ENCODE measurements at regions not wholly inside any gene's neighbourhood (a gene's known extent, or its start where the extent isn't known, plus 50 kb on each side); places are given as distances from the start of the nearest gene placed in this dataset.

DNA sequence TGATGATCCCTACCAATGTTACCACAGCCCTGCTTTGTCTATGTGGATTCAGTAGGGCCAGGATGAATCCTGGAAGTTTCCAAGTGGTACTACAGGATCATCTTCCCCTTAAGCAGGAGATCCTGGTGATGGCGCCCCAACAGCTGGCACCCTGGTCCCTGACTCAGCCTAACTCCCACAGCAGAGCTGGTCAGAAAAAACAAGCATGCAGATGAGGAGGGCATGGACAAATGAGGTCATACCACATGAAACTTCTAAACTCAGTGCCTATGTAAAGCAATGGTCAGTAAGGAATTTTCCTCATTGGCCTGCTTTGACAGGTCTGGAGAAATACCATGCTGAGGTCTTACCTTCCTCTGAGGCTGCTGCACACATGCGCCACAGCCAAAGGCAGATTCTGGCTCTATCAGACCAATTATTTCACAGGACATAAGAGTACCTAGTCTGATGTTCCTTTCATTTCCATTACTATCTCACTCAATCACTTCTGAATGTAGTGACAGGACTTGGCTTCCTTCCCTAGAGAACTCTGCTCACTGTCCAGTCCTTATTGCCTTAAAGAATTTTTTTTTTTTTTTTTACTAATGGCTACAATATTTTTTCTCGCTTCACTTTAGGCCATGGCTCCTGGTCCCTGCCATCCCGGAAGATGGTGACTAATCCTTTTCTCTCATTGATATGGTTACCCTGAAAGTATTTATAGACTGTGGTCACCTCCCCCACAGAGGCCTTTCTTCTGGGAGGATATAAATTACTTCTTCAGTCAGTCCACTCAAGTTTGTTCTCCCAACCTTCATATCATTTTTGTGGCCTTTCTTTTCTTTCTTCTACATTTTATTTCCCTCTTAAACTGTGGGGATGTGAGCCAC lies 525.2 kb upstream of the PSMD7 start:
- H4K12ac ChIP-seq (ENCODE audit: low read depth, low read length) = no peak overlapping the region
- no peak overlapping the region for H2BK5ac ChIP-seq (ENCODE audit: low read depth, low read length, poor library complexity)
- no peak for DNase-seq
- no peaks in the 10 kb centered on the region for H3K27me3 ChIP-seq (ENCODE audit: insufficient read depth, low read length)
- H3K14ac ChIP-seq (ENCODE audit: low read length) = no peak overlapping the region
- WGBS (ENCODE audit: extremely low coverage, insufficient coverage, insufficient read length) = no CpG with 5 or more reads among the region's 4 CpGs
- H3K36me3 ChIP-seq (ENCODE audit: control insufficient read depth in 1 of 2, insufficient read depth in 2 of 2, low read length in 2 of 2) = no peaks in the 10 kb centered on the region
- no peak overlapping the region for H3K4ac ChIP-seq (ENCODE audit: low read depth, low read length)
- no peak overlapping the region for H4K91ac ChIP-seq (ENCODE audit: low read depth, low read length)
- no peak overlapping the region for H2BK12ac ChIP-seq (ENCODE audit: low read length)
- no peak overlapping the region for H2AK5ac ChIP-seq (ENCODE audit: low read length)
- no peak overlapping the region for H3K4me3 ChIP-seq (ENCODE audit: low read depth, low read length)
- H3K79me1 ChIP-seq (ENCODE audit: low read length) = no peaks in the 10 kb centered on the region
- H2AFZ ChIP-seq (ENCODE audit: insufficient read depth, low read length, poor library complexity) = no peak overlapping the region
- H3K79me2 ChIP-seq (ENCODE audit: control insufficient read depth, insufficient read depth, low read length, poor library complexity) = no peaks in the 10 kb centered on the region
- H3K23ac ChIP-seq (ENCODE audit: low read length) = no peak overlapping the region
- H3K4me1 ChIP-seq (ENCODE audit: control insufficient read depth in 1 of 2, insufficient read depth in 2 of 2, low read length in 2 of 2) = no peaks in the 10 kb centered on the region
- H3K9me3 ChIP-seq (ENCODE audit: insufficient read depth, low read depth, low read length) = peaks cover 2% of the 10 kb centered on the region
- H3K18ac ChIP-seq (ENCODE audit: low read length) = no peak overlapping the region
- no peak overlapping the region for H3K4me2 ChIP-seq (ENCODE audit: low read length)
- no peak overlapping the region for H3K27ac ChIP-seq (ENCODE audit: low read depth, low read length)
- no peak overlapping the region for H2BK120ac ChIP-seq (ENCODE audit: insufficient read depth, low read length, poor library complexity)
- H3K9ac ChIP-seq (ENCODE audit: low read length) = no peak overlapping the region
- no peak overlapping the region for H4K8ac ChIP-seq (ENCODE audit: low read depth, low read length)

DNA sequence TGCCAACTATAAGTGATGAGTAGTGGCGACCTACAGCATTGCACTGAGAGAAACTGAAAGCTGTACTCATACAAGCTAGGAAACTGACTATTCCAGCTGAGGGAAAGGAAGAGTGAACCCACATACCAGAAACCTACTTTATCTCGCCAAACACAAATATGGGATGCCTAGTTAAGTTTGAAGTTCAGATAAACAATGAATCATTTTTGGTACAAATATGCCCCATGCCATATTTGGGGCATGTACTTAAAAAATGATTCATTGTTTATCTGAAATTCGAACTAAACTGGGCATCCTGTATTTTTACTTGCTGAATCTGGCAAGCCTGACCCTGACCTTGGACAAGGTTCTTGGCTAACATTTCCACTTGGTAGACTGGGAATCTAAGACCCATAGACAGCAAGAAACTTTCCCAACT lies 527.8 kb upstream of the PSMD7 start:
- Histone ChIP-seq H4K12ac (ENCODE audit: low read depth, low read length) (no peak overlapping the region), H3K14ac (ENCODE audit: low read length) (no peak overlapping the region), H3K79me1 (ENCODE audit: low read length) (no peaks in the 10 kb centered on the region), H2BK5ac (ENCODE audit: low read depth, low read length, poor library complexity) (no peak overlapping the region), H2BK120ac (ENCODE audit: insufficient read depth, low read length, poor library complexity) (no peak overlapping the region), H2AK5ac (ENCODE audit: low read length) (no peak overlapping the region), H3K79me2 (ENCODE audit: control insufficient read depth, insufficient read depth, low read length, poor library complexity) (no peaks in the 10 kb centered on the region), H3K4me1 (ENCODE audit: control insufficient read depth in 1 of 2, insufficient read depth in 2 of 2, low read length in 2 of 2) (no peaks in the 10 kb centered on the region), H3K36me3 (ENCODE audit: control insufficient read depth in 1 of 2, insufficient read depth in 2 of 2, low read length in 2 of 2) (no peaks in the 10 kb centered on the region), H3K9me3 (ENCODE audit: insufficient read depth, low read depth, low read length) (peaks cover 2% of the 10 kb centered on the region), H3K4me2 (ENCODE audit: low read length) (no peak overlapping the region), H3K27me3 (ENCODE audit: insufficient read depth, low read length) (no peaks in the 10 kb centered on the region), H3K18ac (ENCODE audit: low read length) (no peak overlapping the region), H3K23ac (ENCODE audit: low read length) (no peak overlapping the region), H3K27ac (ENCODE audit: low read depth, low read length) (no peak overlapping the region), H3K9ac (ENCODE audit: low read length) (no peak overlapping the region), H3K4me3 (ENCODE audit: low read depth, low read length) (no peak overlapping the region), H4K8ac (ENCODE audit: low read depth, low read length) (no peak overlapping the region), H2BK12ac (ENCODE audit: low read length) (no peak overlapping the region), H2AFZ (ENCODE audit: insufficient read depth, low read length, poor library complexity) (no peak overlapping the region), H3K4ac (ENCODE audit: low read depth, low read length) (no peak overlapping the region), H4K91ac (ENCODE audit: low read depth, low read length) (no peak overlapping the region)
- no peak for DNase-seq
- WGBS (ENCODE audit: extremely low coverage, insufficient coverage, insufficient read length) = no CpG with 5 or more reads among the region's 3 CpGs

DNA sequence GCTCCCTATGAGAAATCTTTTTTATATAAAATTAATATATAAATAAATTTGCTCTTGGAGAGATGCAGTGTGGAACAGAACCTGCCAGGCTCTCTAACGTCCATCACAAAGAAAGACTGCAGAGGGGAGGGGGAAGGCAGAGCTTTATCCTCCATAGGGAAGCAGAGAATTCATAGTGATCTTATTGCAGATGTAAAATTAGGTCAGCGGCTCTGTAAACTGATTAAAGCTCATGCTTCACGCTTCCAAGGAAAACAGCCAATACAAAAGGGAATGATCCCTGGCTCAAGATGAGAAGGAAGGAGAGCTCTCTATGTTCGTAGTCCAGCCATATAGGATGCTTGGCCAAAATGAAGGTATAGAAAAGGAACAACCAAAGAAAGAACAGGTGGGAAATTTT lies 532.3 kb upstream of the PSMD7 start:
- H3K36me3 ChIP-seq (ENCODE audit: control insufficient read depth in 1 of 2, insufficient read depth in 2 of 2, low read length in 2 of 2) = no peaks in the 10 kb centered on the region
- no peak overlapping the region for H2AK5ac ChIP-seq (ENCODE audit: low read length)
- H3K79me2 ChIP-seq (ENCODE audit: control insufficient read depth, insufficient read depth, low read length, poor library complexity) = no peaks in the 10 kb centered on the region
- WGBS (ENCODE audit: extremely low coverage, insufficient coverage, insufficient read length) = no CpG with 5 or more reads among the region's 4 CpGs
- no peak overlapping the region for H3K18ac ChIP-seq (ENCODE audit: low read length)
- no peak overlapping the region for H3K14ac ChIP-seq (ENCODE audit: low read length)
- no peak overlapping the region for H2BK120ac ChIP-seq (ENCODE audit: insufficient read depth, low read length, poor library complexity)
- no peak overlapping the region for H2BK12ac ChIP-seq (ENCODE audit: low read length)
- no peak for DNase-seq
- H3K4me2 ChIP-seq (ENCODE audit: low read length) = no peak overlapping the region
- no peak overlapping the region for H3K4me3 ChIP-seq (ENCODE audit: low read depth, low read length)
- no peak overlapping the region for H4K12ac ChIP-seq (ENCODE audit: low read depth, low read length)
- H3K4ac ChIP-seq (ENCODE audit: low read depth, low read length) = no peak overlapping the region
- no peak overlapping the region for H4K8ac ChIP-seq (ENCODE audit: low read depth, low read length)
- H3K27me3 ChIP-seq (ENCODE audit: insufficient read depth, low read length) = no peaks in the 10 kb centered on the region
- H3K9me3 ChIP-seq (ENCODE audit: insufficient read depth, low read depth, low read length) = no peaks in the 10 kb centered on the region
- H3K79me1 ChIP-seq (ENCODE audit: low read length) = no peaks in the 10 kb centered on the region
- H3K4me1 ChIP-seq (ENCODE audit: control insufficient read depth in 1 of 2, insufficient read depth in 2 of 2, low read length in 2 of 2) = no peaks in the 10 kb centered on the region
- no peak overlapping the region for H3K23ac ChIP-seq (ENCODE audit: low read length)
- no peak overlapping the region for H2BK5ac ChIP-seq (ENCODE audit: low read depth, low read length, poor library complexity)
- H3K27ac ChIP-seq (ENCODE audit: low read depth, low read length) = no peak overlapping the region
- no peak overlapping the region for H4K91ac ChIP-seq (ENCODE audit: low read depth, low read length)
- no peak overlapping the region for H2AFZ ChIP-seq (ENCODE audit: insufficient read depth, low read length, poor library complexity)
- no peak overlapping the region for H3K9ac ChIP-seq (ENCODE audit: low read length)

DNA sequence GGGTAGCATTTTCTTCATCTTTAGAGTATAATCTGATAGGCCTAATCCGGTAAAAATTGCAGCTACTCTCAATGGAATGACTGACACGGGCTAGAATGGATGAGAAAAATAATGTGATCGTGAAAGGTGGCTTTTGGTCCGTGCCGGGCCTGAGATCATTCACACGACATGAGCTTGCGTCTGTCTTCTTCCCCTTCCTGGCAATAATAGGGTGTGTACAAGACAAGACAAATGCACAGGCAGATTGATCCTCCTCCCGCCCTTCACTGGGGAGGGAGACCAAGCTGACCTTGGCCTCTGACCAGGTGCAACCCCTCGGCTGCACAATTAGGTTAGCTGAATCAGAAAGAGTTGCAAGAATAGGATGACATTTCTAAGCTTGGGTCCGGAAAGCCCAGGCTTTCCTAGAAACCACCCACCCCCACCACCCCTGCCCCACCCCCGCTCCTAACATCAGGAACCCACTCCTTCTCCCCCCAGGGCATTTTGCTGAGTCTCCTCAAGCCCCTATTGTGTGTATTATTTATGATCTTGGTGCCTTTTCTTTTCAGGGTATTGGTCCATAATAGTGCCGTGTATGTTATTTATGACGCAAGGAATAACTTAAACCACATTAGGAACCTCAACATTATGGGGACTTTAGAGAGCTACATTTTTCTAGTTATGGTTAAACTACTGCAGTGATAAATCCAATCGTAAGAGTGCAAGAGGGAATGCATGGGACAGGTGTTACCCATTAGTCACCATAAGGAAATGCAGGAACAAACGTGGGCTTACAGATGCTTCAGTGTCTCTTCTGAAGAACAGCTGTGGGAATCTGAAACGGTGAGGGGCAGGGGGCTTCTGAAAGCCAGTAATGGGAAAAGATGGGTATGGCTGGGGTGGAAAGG lies 540.1 kb upstream of the PSMD7 start:
- no CpG with 5 or more reads among the region's 16 CpGs for WGBS (ENCODE audit: extremely low coverage, insufficient coverage, insufficient read length)

More for the DNA sequence above, 540.1 kb upstream of the PSMD7 start:
- H2AFZ ChIP-seq (ENCODE audit: insufficient read depth, low read length, poor library complexity) = no peak overlapping the region
- H3K9ac ChIP-seq (ENCODE audit: low read length) = no peak overlapping the region
- H3K4me1 ChIP-seq (ENCODE audit: control insufficient read depth in 1 of 2, insufficient read depth in 2 of 2, low read length in 2 of 2) = no peaks in the 10 kb centered on the region
- DNase-seq = no peak
- H2BK12ac ChIP-seq (ENCODE audit: low read length) = no peak overlapping the region
- H3K9me3 ChIP-seq (ENCODE audit: insufficient read depth, low read depth, low read length) = no peaks in the 10 kb centered on the region
- H3K18ac ChIP-seq (ENCODE audit: low read length) = no peak overlapping the region
- H3K79me2 ChIP-seq (ENCODE audit: control insufficient read depth, insufficient read depth, low read length, poor library complexity) = no peaks in the 10 kb centered on the region
- no peak overlapping the region for H3K23ac ChIP-seq (ENCODE audit: low read length)
- H2BK120ac ChIP-seq (ENCODE audit: insufficient read depth, low read length, poor library complexity) = no peak overlapping the region
- no peak overlapping the region for H4K12ac ChIP-seq (ENCODE audit: low read depth, low read length)
- H4K8ac ChIP-seq (ENCODE audit: low read depth, low read length) = no peak overlapping the region
- no peak overlapping the region for H2AK5ac ChIP-seq (ENCODE audit: low read length)
- no peaks in the 10 kb centered on the region for H3K36me3 ChIP-seq (ENCODE audit: control insufficient read depth in 1 of 2, insufficient read depth in 2 of 2, low read length in 2 of 2)
- H2BK5ac ChIP-seq (ENCODE audit: low read depth, low read length, poor library complexity) = no peak overlapping the region
- H3K4me2 ChIP-seq (ENCODE audit: low read length) = no peak overlapping the region
- H3K14ac ChIP-seq (ENCODE audit: low read length) = no peak overlapping the region
- H3K27ac ChIP-seq (ENCODE audit: low read depth, low read length) = no peak overlapping the region
- no peaks in the 10 kb centered on the region for H3K27me3 ChIP-seq (ENCODE audit: insufficient read depth, low read length)
- H3K79me1 ChIP-seq (ENCODE audit: low read length) = no peaks in the 10 kb centered on the region
- no peak overlapping the region for H3K4me3 ChIP-seq (ENCODE audit: low read depth, low read length)
- H4K91ac ChIP-seq (ENCODE audit: low read depth, low read length) = no peak overlapping the region
- no peak overlapping the region for H3K4ac ChIP-seq (ENCODE audit: low read depth, low read length)
